HEK293T (cell line): ENCODE measurements at regions not wholly inside any gene's neighbourhood (a gene's known extent, or its start where the extent isn't known, plus 50 kb on each side); places are given as distances from the start of the nearest gene placed in this dataset.

ENCODE experiments used
- BHLHE40 ChIP-seq: fragments of 450-650 bp; IDR thresholded peaks from 2 replicates; pipeline ENCODE4 v1.6.1; 2016; ENCODE audit warnings: mild to moderate bottlenecking, moderate library complexity, borderline replicate concordance
- SP1 ChIP-seq: fragments of 450-650 bp; IDR thresholded peaks from 2 replicates; pipeline ENCODE4 v1.6.1; 2017
- TF ChIP-seq, protein P1 (sequence below): fragments of 450-650 bp; IDR thresholded peaks from 2 replicates; pipeline ENCODE4 v1.6.1; 2016

- TF ChIP-seq BHLHE40 (no peak), SP1 (no peak)
- TF ChIP-seq, protein P1, sequence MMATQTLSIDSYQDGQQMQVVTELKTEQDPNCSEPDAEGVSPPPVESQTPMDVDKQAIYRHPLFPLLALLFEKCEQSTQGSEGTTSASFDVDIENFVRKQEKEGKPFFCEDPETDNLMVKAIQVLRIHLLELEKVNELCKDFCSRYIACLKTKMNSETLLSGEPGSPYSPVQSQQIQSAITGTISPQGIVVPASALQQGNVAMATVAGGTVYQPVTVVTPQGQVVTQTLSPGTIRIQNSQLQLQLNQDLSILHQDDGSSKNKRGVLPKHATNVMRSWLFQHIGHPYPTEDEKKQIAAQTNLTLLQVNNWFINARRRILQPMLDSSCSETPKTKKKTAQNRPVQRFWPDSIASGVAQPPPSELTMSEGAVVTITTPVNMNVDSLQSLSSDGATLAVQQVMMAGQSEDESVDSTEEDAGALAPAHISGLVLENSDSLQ: no peak
Observed at GRCh38 chr4:60897415-60897814, 302.7 kb upstream of the ADGRL3 start.
